ENCODE measurements at regions not wholly inside any gene's neighbourhood (a gene's known extent, or its start where the extent isn't known, plus 50 kb on each side); places are given as distances from the start of the nearest gene placed in this dataset.

- ChIA-PET CTCF (no interaction called here), POLR2A (no interaction called here)
- no peaks in the 10 kb centered on the region for H4K20me1 ChIP-seq (replicated peaks; ENCODE audit: control insufficient read depth, extremely low read depth, insufficient read depth, low read length)
- H3K4me2 ChIP-seq (ENCODE audit: insufficient read depth, low read length): no peak overlapping the region
- no peak for DNase-seq (ENCODE audit: low read depth, low spot score)
- no peak overlapping the region for H3K27ac ChIP-seq (ENCODE audit: insufficient read depth, low read depth, low read length)
- H3K9ac ChIP-seq (replicated peaks; ENCODE audit: extremely low read depth, insufficient read depth, low read length): no peak overlapping the region
- H3K79me2 ChIP-seq (ENCODE audit: control insufficient read depth, insufficient read depth, low read length): no peaks in the 10 kb centered on the region
- H3K27me3 ChIP-seq (ENCODE audit: control insufficient read depth in 2 of 2, insufficient read depth in 2 of 2, low read length in 2 of 2): peaks cover 13 to 16% of the 10 kb centered on the region in 2 experiments
- no peaks in the 10 kb centered on the region for H3K9me1 ChIP-seq (replicated peaks; ENCODE audit: control insufficient read depth, extremely low read depth, insufficient read depth, low read length)
- peaks cover 2% of the 10 kb centered on the region for H3K4me1 ChIP-seq (ENCODE audit: control insufficient read depth, extremely low read depth, insufficient read depth, low read length)
- FAIRE-seq: no peak
- H3K9me3 ChIP-seq (replicated peaks; ENCODE audit: control insufficient read depth, insufficient read depth, low read length): no peaks in the 10 kb centered on the region
- TF ChIP-seq GATA2 (IDR thresholded peaks at IDR 0.05; ENCODE audit: insufficient read depth, insufficient read length, low read depth, low read length) (no peak), EZH2 (IDR thresholded peaks at IDR 0.05; ENCODE audit: borderline replicate concordance, low read depth, low read length, severe bottlenecking) (no peak), JUN (IDR thresholded peaks at IDR 0.05; ENCODE audit: borderline replicate concordance, insufficient read depth, insufficient read length, low read depth) (no peak), FOS (IDR thresholded peaks at IDR 0.05; ENCODE audit: borderline replicate concordance, insufficient read depth, low read length) (no peak), POLR2AphosphoS5 (IDR thresholded peaks at IDR 0.05; ENCODE audit: insufficient read depth, low read depth, low read length) (no peak), MYC (IDR thresholded peaks at IDR 0.05; ENCODE audit: low read depth, low read length) (no peak), POLR2A (IDR thresholded peaks at IDR 0.05; ENCODE audit: low read depth, low read length) (no peak)
- TF ChIP-seq, protein P1, sequence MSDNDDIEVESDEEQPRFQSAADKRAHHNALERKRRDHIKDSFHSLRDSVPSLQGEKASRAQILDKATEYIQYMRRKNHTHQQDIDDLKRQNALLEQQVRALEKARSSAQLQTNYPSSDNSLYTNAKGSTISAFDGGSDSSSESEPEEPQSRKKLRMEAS (IDR thresholded peaks at IDR 0.05; ENCODE audit: insufficient read depth, insufficient read length): no peak
- TF ChIP-seq, protein P2, sequence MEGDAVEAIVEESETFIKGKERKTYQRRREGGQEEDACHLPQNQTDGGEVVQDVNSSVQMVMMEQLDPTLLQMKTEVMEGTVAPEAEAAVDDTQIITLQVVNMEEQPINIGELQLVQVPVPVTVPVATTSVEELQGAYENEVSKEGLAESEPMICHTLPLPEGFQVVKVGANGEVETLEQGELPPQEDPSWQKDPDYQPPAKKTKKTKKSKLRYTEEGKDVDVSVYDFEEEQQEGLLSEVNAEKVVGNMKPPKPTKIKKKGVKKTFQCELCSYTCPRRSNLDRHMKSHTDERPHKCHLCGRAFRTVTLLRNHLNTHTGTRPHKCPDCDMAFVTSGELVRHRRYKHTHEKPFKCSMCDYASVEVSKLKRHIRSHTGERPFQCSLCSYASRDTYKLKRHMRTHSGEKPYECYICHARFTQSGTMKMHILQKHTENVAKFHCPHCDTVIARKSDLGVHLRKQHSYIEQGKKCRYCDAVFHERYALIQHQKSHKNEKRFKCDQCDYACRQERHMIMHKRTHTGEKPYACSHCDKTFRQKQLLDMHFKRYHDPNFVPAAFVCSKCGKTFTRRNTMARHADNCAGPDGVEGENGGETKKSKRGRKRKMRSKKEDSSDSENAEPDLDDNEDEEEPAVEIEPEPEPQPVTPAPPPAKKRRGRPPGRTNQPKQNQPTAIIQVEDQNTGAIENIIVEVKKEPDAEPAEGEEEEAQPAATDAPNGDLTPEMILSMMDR (IDR thresholded peaks at IDR 0.05; ENCODE audit: extremely low read depth in 1 of 2, insufficient read depth in 1 of 2, low read depth in 1 of 2, low read length in 2 of 2): no peak
- H3K36me3 ChIP-seq (ENCODE audit: control insufficient read depth in 2 of 2, extremely low read depth in 1 of 2, insufficient read depth in 2 of 2, low read length in 2 of 2): no peaks in the 10 kb centered on the region
- BruUV-seq (replicated peaks): no TSS peak
- dilution Hi-C loops (cut with MboI; ENCODE audit: extremely low pct_ligation_motif_present, low sequenced_read_pairs): no loop called here
- intact Hi-C loops (cut with micrococcal nuclease): no loop called here
- no peak overlapping the region for H3K4me3 ChIP-seq (replicated peaks in 1 of 3; ENCODE audit: insufficient read depth in 1 of 3, low read depth in 1 of 3, low read length in 3 of 3)
- no peak overlapping the region for H2AFZ ChIP-seq (ENCODE audit: low read depth, low read length)
Observed at GRCh38 chr3:72247645-72248388, 462.9 kb upstream of the PROK2 start.

Measured in endothelial cell of umbilical vein (primary cell).